Bronchial epithelial cell (primary cell): ENCODE measurements at regions not wholly inside any gene's neighbourhood (a gene's known extent, or its start where the extent isn't known, plus 50 kb on each side); places are given as distances from the start of the nearest gene placed in this dataset.

Experiments used
- DNase-seq: peaks from one replicate; pipeline ENCODE4 v3.0.0-alpha.2; 2010; ENCODE audit warnings: low read depth
- FAIRE-seq: peaks from 2 replicates; lab custom pipeline; 2011; peaks lifted over from hg19 to GRCh38; lab: Jason Lieb, UNC
- H3K27me3 ChIP-seq: 2 replicates; pipeline ENCODE4 v1.5.1; 2011; ENCODE audit warnings: low read length; ENCODE audit not compliant: control insufficient read depth, insufficient read depth
- H3K36me3 ChIP-seq: 2 replicates; pipeline ENCODE4 v1.5.1; 2011; ENCODE audit warnings: low read length; ENCODE audit not compliant: control insufficient read depth, insufficient read depth
- H3K4me3 ChIP-seq: 2 replicates; pipeline ENCODE4 v1.5.1; 2011; ENCODE audit warnings: mild to moderate bottlenecking, low read depth, low read length, control low read depth
- CTCF ChIP-seq: IDR thresholded peaks from 2 replicates; pipeline ENCODE4 v1.5.1; 2011; ENCODE audit warnings: mild to moderate bottlenecking, moderate library complexity, low read length, control low read depth, inconsistent platforms; ENCODE audit not compliant: insufficient read depth, severe bottlenecking

DNA sequence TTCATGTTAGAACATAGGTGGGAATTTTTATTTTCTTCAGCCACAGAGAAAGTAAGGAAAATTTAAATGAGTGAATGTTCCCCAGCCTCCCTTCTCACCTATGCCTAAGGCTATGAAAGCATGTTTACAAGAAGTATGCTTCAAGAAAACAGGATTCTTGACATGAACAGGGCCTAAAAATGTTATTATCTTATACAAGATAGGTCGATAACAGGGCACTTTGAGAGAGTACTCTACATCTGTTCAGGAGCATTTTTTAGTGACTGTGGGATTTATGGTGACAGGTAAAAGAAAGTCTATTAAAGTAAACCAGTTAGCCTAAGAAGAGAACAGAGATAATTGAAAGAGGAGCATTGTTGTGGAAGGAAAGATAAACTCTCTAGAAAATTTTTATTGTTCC is 222.9 kb upstream of the DAAM1 start:
- FAIRE-seq, result no peak
- no peak for TF ChIP-seq CTCF
- H3K27me3 ChIP-seq, result no peaks in the 10 kb centered on the region
- no peak overlapping the region for H3K4me3 ChIP-seq
- no peak for DNase-seq
- no peaks in the 10 kb centered on the region for H3K36me3 ChIP-seq

- DNase-seq (no peak), FAIRE-seq (no peak)
- Histone ChIP-seq H3K36me3 (no peaks in the 10 kb centered on the region), H3K4me3 (no peak overlapping the region), H3K27me3 (no peaks in the 10 kb centered on the region)
- no peak for TF ChIP-seq CTCF
Measured at GRCh38 chr14:58966997-58967396, 221.5 kb upstream of the DAAM1 start.

DNA sequence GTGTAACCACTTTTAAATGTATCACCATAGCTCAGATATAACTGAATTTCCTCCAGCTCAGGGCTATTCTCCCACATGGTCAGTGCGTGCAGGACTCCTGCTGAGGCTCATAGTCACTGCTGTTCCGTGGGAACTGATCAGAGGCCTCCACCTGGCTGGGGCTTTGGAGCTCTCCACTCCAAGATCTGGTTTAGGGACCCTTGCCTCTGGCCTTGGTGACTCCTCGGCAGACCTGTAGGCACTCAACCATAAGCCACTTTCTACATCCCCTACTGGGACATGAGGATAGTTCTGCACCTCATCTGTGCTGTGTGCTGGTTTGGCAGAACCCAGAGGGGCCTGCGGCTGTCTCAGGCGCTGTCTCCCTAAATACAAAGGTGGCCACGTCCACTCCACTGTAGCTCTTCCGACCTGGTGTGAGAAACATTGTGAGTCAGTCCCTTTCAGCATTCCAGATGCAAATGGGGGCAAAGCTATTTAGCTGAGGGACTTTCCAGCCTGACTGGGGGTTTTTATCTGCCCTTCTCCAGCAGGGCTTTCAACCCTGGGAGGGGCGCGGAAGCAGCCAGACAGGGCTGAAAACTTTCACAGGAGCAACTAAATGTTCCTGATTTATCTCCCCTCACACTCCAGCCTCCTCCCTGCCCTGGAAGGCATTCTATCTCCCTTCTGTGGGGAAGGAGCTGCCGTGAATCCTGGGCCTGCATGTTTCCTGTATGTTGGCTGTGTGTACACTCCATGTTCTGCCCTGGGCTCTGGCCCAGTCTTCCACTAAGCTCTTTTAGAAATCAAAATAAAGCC is 218.3 kb upstream of the DAAM1 start:
- no peak for TF ChIP-seq CTCF
- DNase-seq, result no peak
- Histone ChIP-seq H3K36me3 (no peaks in the 10 kb centered on the region), H3K27me3 (no peaks in the 10 kb centered on the region), H3K4me3 (no peak overlapping the region)
- FAIRE-seq, result no peak

GRCh38 chr14:58972233-58973017 is 216.0 kb upstream of the DAAM1 start:
- FAIRE-seq (no peak), DNase-seq (no peak)
- H3K36me3 ChIP-seq, result no peaks in the 10 kb centered on the region
- H3K27me3 ChIP-seq, result no peaks in the 10 kb centered on the region
- H3K4me3 ChIP-seq, result no peak overlapping the region
- TF ChIP-seq CTCF, result no peak

- DNase-seq (no peak), FAIRE-seq (no peak)
- no peaks in the 10 kb centered on the region for H3K27me3 ChIP-seq
- no peaks in the 10 kb centered on the region for H3K36me3 ChIP-seq
- no peak overlapping the region for H3K4me3 ChIP-seq
- no peak for TF ChIP-seq CTCF
Measured at GRCh38 chr14:58977366-58977765, 211.1 kb upstream of the DAAM1 start.
